NCI-H2081 treated with DMSO at 0.1 percent for 48 hours (cell line): ENCODE measurements at regions not wholly inside any gene's neighbourhood (a gene's known extent, or its start where the extent isn't known, plus 50 kb on each side); places are given as distances from the start of the nearest gene placed in this dataset.
A peak's percentile ranks its signal among the peaks of the same experiment; 100 is the strongest.

Source experiments
- DNase-seq: peaks from one replicate; lab custom pipeline; 2025; lab: John Stamatoyannopoulos, UW

GRCh38 chr2:220221992-220222391 is 594.6 kb downstream of the SLC4A3 start:
- no peak for DNase-seq

- DNase-seq, result no peak
Observed at GRCh38 chr2:220224691-220225543, 597.5 kb downstream of the SLC4A3 start.

- no peak for DNase-seq
Observed at GRCh38 chr2:220226076-220226475, 598.6 kb downstream of the SLC4A3 start.

DNA sequence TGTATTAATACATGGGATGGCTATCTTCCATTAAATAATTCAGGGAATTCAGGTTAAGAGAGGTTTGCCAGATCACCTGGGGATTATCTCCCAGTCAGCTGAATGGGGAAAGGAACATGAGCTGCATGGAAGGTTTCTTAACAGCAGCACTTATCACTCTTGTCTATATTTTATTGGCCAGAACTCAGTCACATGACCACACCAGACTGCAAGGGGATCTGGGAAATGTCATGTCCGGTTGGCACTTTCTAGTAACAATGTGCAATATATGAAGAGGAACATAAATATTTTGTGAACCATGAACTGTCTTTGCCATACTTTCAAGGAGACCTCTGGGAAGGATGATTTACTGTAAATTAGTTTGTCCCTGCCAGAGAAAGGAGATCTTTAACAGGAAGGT is 599.1 kb downstream of the SLC4A3 start:
- no peak for DNase-seq

GRCh38 chr2:220227266-220227920 is 600.0 kb downstream of the SLC4A3 start:
- DNase-seq, result no peak

DNA sequence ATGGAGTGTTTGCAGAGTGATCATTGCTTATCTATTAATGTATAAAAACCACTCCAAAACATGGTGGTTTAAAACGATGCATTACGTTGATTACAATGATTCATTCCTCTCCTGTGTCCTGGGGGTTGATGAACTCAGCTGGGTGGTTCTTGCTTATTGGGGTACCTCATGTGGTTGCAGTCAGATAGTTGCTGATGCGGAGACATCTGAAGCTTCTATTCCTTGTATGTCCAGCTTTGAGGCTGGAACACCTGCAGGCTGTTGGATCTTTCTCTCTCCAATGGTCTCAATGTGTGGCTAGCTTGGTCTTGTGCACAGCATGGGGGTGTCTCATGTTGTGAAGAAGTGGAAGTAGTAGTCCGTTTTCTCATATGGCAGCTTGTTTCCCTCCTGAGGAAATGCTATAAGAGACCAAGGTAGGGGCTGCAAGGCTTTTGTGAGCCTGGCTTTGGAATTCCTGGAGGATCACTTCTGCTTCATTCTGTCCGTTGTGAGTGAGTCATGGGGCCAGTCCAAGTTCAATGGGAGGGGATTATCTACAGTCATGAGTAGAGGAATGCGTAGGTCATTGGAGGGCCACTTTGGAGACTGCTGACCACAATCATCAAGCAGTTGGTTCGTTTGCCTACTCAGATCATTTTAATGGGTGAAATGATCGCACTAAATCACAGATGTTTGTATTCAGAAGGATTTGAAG is 601.0 kb downstream of the SLC4A3 start:
- no peak for DNase-seq

GRCh38 chr2:220240641-220241040 is 613.2 kb downstream of the SLC4A3 start:
- no peak for DNase-seq

DNA sequence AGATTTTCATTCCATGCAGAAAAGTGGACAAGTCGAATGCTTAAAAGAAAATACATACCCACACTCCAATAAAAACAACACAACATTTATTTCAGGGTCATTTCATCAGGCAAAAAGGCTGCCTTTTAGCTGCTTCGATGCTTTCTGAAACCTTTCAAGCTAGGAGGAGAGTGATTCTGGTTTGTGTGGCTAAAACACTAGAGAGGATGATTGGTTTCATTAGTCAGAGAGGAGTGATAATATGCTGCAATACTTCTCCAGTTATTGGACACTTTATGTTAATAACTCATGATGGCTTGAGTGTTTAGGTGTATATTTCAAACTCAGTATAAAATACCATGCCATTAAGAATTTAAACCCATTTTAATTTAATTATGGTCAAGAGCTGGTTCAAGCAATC is 614.0 kb downstream of the SLC4A3 start:
- no peak for DNase-seq

DNA sequence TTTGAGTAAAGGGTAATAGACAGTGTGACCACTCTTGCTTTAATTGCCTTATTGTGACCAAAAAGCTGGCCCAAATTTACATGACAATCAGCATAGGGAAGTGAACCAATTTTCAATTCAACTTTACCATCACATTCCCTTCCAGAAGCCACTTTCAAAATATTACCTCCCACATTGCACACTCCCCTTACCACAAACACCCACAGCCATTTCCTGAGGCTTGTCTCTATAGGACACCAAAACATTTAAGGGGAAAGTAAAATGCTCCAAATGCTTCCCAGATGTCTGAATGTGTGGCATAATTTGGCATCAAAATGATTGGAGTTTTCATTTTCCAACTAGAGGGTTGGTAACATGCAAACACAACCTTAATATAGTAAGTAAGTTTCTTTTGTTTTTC is 616.1 kb downstream of the SLC4A3 start:
- DNase-seq, result no peak

DNA sequence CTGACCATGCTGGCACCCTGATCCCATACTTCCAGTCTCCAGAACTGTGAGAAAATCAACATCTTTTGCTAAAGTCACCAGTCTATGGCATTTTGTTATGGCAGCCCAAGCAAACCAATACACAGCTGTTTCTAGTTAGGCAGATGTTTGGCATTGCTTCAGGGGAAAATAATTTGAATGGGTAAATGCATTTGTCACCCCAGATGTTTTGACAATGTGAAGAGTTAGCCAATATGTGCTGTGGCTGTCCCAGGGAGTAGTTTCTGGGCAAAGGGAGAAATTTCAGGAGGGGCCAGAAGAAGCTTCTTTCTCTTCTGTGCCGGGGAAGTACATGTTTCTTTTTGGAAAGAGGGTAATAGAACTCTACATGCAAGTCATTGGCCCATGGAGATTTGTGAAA is 619.0 kb downstream of the SLC4A3 start:
- DNase-seq, result no peak

DNA sequence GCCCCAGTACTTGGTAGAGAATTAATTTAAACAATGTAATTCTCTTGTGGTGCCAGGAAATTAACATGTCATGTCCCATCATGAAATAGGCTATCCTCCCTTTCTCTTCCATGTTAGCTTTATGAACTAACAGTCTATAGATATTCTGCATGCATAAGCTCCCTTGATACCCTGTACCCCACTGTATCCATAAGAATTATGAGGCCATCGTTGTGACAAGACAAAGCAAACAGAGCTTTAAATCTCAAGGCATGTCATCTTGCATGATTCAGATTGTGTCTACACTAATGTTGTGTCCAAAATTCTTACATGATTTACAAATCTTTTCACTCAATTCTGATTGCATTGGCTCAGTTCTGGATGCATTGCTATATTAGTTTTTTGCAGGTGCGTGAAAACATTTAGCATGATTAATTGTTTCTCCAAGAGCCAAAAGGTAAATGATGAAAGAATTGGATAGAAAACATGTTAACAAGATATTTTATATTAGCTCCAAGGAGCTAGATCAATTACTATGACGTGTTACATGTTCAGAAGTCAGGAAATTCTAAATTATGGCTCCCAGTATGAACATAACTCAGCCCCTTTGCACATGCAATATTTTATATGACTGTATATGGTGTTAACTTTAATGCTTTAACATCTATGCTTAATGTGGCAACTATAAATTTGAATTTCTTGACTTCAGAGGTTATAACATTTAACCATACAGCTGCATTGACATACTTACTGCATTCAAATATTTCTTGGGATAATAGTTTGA is 620.3 kb downstream of the SLC4A3 start:
- DNase-seq, result no peak

- DNase-seq, result no peak
Observed at GRCh38 chr2:220259662-220260061, 632.2 kb downstream of the SLC4A3 start.

DNA sequence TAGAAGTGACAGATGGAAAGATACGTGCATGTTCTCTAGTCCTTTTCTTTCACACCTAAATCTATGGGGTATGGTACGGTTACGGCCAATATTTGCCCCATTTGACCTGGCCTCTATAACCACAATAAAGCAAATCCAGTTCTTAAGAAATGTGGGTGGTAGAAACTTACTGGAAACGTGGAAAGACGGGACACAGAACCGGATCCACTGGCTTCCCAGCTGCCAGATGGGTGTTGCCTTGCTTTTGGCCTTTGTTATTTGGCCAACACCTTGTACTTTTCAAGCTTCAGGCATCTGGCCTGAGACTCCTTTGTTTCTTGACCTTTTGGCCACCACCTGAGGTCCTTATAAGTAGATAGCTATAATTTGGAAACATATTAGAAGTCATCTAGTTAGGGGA is 635.9 kb downstream of the SLC4A3 start:
- no peak for DNase-seq

GRCh38 chr2:220269367-220269766 is 641.9 kb downstream of the SLC4A3 start:
- DNase-seq, result peak; percentile 42

DNA sequence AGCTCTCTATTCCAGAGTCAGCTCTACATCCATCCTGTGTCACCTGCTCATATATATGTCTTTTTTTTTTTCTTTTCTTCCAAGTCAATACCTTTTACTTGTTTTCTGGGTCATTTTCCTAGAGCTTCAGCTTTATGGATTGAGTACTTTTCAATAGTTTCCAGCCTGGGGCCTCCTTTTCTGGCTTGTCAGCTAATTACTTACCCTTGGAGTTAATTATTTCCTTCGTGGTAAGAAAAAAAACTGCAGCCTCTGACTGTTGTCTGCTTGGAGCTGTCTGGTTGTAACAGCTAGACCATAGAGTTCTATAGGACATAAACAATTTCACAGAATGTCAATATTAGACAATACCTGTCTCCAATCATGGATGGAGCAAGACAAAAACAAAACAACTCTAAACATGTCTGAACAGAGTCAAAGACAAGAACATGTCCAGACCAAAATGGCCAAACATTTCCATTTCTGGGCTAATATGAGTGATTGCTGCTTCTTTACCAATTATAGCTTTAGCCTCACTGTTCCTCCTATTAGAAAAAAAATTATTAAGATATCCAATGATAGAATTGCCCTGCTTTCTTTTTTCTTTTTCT is 643.1 kb downstream of the SLC4A3 start:
- DNase-seq, result no peak

- DNase-seq, result no peak
Observed at GRCh38 chr2:220272656-220273055, 645.2 kb downstream of the SLC4A3 start.

DNA sequence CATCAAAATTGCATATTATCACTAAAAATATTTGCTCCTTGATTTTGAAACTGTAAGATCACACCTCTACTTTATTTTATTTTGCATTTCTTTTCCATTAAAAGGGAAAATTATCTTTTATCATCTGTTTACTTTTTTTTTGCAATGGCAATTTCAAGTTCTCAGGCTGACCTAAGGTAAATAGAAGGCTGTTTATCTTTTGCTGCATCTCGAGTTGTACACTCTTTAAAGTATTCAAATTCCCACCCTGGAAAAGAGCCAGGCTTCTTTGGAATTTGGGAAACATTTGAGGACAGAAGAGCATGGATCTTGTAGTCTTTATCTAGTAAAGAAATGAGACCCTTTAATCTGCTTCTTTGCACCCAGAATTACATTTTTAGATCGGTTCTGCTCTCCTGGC is 645.7 kb downstream of the SLC4A3 start:
- DNase-seq, result no peak

- DNase-seq, result no peak
Observed at GRCh38 chr2:220275454-220275853, 648.0 kb downstream of the SLC4A3 start.

DNA sequence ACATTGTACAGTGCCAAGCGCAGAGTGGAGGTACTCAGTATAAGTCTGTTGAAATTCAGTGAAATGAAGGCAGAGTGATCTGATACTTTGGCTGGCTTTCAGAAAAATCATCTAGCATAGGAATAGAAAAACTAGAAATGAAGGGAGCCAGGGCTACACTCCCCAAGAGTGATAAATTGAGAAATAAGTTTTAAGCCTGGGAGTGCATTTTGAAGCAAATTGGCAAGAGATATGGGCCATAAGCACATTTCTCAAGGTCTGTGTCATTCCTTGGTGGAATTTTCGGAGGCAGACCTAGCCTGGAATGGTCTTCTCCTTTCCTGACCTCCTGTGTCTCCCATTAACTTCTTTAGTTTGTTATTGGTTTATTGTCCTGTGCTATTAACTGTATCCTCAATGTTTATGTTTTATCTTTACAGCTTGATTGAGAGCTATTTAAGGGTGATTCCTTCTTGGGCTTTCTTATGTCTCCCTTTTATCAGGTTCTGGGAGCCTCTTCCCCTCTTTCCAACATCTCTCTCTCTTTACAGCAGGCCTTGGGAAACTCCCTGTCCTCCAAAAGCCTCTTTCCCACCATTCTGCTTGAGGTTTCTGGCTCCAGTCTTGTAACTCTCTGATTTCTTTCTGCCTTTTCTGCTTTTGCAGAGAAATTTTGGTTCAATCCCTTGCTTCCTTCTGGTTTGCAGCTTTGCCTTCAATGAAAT is 649.5 kb downstream of the SLC4A3 start:
- no peak for DNase-seq

- DNase-seq, result no peak
Observed at GRCh38 chr2:220277445-220277975, 650.1 kb downstream of the SLC4A3 start.

DNA sequence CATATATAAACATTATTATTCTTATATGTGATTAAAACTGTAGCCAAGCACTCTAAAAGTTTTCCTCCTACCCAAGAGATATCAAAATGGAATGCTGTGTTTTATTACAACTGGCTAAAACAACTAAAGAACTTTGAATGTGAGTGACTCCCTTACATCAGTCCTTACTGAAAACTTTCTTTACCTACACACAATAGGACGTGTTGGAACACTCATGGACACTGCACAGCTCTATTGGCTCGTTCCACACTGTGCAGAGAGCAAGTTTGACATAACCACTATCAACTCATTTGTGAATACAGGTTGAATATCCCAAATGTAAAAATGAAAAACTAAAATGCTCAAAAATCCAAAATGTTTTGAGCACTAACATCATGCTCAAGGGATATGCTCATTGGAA is 650.6 kb downstream of the SLC4A3 start:
- DNase-seq, result no peak
